ENCODE measurements at regions not wholly inside any gene's neighbourhood (a gene's known extent, or its start where the extent isn't known, plus 50 kb on each side); places are given as distances from the start of the nearest gene placed in this dataset.

DNA sequence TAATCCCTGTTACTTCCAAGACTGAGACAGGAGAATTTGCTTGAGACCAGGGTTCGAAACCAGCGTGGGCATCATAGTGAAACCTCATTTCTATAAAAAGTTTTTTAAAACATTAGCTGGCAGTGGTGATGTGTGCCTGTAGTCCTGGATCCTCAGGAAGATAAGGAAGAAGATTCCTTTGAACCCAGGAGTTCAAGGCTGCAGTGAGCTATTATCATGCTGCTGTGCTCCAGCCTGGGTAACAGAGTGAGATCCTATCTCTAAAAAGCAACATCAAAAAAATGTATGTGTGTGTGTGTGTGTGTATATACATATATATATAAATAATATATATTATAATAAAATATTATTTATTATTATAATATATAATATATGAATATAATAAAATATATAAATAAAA is 1417.6 kb upstream of the CDH2 start:
- CTCF ChIA-PET: interaction anchor here (0.7 kb wide), 1 partner anchor 285 kb away, joined by 4 read pairs; no protein-coding TSS in a partner anchor
- Histone ChIP-seq H3K9me3 (no peaks in the 10 kb centered on the region), H3K27ac (no peak overlapping the region), H3K4me3 (no peak overlapping the region), H3K4me2 (no peak overlapping the region), H3K4me1 (no peaks in the 10 kb centered on the region)
- no peak for ATAC-seq
- no peak for DNase-seq (ENCODE audit: low read depth in 1 of 2, low spot score in 1 of 2)
- no peak for FAIRE-seq
- WGBS (ENCODE audit: missing lambda C conversion rate): 32% methylated on average over 2 of the region's 2 CpGs
- TF ChIP-seq TFCP2L1 (CRISPR knock-in tag; IDR thresholded peaks at IDR 0.05) (no peak), EHMT2 (IDR thresholded peaks at IDR 0.05; ENCODE audit: low read depth) (no peak), RARB (CRISPR knock-in tag; IDR thresholded peaks at IDR 0.05) (no peak), KDM5A (IDR thresholded peaks at IDR 0.05) (no peak), MAZ (IDR thresholded peaks at IDR 0.05; ENCODE audit: borderline replicate concordance, low read depth, low read length) (no peak)
- TF ChIP-seq, protein P1, sequence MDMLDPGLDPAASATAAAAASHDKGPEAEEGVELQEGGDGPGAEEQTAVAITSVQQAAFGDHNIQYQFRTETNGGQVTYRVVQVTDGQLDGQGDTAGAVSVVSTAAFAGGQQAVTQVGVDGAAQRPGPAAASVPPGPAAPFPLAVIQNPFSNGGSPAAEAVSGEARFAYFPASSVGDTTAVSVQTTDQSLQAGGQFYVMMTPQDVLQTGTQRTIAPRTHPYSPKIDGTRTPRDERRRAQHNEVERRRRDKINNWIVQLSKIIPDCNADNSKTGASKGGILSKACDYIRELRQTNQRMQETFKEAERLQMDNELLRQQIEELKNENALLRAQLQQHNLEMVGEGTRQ (IDR thresholded peaks at IDR 0.05): no peak
- POLR2A ChIA-PET: no interaction called here

DNA sequence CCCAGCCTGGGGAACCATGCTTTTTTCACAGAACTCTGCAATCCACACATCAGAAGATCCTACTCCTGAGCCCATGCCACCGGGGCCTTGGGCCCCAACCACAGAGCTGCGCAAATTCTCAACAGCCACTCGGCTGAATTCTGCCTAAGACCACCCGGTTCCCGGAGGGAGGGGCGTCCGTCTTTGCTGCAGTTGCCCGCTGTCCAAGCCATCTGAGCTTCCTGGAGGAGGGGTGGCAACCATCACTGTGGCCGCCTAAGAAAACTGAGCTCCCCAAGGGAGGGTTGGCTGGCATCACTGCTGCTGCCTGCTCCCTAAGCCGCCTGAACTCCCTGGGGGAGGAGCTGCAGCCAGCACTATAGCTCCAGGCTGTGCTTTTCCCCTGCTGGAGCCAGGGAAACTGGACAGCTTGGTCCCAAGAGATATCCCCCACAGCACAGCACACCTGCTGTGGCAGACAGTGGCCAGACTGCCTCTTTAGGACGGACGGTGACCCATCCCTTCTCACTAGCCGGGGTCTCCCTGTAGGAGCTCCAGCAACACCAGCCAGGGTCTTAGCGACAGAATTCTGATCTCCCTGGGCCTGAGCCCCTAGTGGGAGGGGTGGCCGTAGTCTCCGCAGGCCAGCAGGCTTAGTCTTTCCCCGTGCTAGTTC is 1411.6 kb upstream of the CDH2 start:
- ChIA-PET POLR2A (no interaction called here), CTCF (no interaction called here)
- no peak for ATAC-seq
- H3K9me3 ChIP-seq: no peaks in the 10 kb centered on the region
- no peak overlapping the region for H3K27ac ChIP-seq
- no peak overlapping the region for H3K4me2 ChIP-seq
- 67% methylated on average over 4 of the region's 17 CpGs for WGBS (ENCODE audit: missing lambda C conversion rate)
- TF ChIP-seq CBX8 (IDR thresholded peaks at IDR 0.05): no peak
- no peak for TF ChIP-seq MAZ (IDR thresholded peaks at IDR 0.05; ENCODE audit: borderline replicate concordance, low read depth, low read length)
- no peak for TF ChIP-seq RAD21 (conservative IDR thresholded peaks at IDR 0.05 in 1 of 2, IDR thresholded peaks at IDR 0.05 in 1 of 2)
- TF ChIP-seq KDM1A (IDR thresholded peaks at IDR 0.05; ENCODE audit: low read depth): no peak
- no peak for TF ChIP-seq HOXA7 (CRISPR knock-in tag; IDR thresholded peaks at IDR 0.05)
- no peak for TF ChIP-seq FOSB (CRISPR knock-in tag; IDR thresholded peaks at IDR 0.05)
- TF ChIP-seq ZFP36 (IDR thresholded peaks at IDR 0.05; ENCODE audit: borderline replicate concordance, partially characterized antibody): no peak
- TF ChIP-seq ESRRA (IDR thresholded peaks at IDR 0.05; ENCODE audit: borderline replicate concordance, low read length): no peak
- no peak for TF ChIP-seq EP300 (IDR thresholded peaks at IDR 0.05)
- TF ChIP-seq HEYL (CRISPR knock-in tag; IDR thresholded peaks at IDR 0.05): no peak
- no peak for TF ChIP-seq FOSL2 (IDR thresholded peaks at IDR 0.05)
- TF ChIP-seq FOSL2 (CRISPR knock-in tag; IDR thresholded peaks at IDR 0.05): no peak
- no peak for TF ChIP-seq EHF (CRISPR knock-in tag; IDR thresholded peaks at IDR 0.05)
- no peak for TF ChIP-seq RCOR1 (IDR thresholded peaks at IDR 0.05; ENCODE audit: low read depth, low read length)
- TF ChIP-seq, protein P2, sequence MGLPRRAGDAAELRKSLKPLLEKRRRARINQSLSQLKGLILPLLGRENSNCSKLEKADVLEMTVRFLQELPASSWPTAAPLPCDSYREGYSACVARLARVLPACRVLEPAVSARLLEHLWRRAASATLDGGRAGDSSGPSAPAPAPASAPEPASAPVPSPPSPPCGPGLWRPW (IDR thresholded peaks at IDR 0.05): no peak
- no peak for TF ChIP-seq JUN (IDR thresholded peaks at IDR 0.05)
- DNase-seq (ENCODE audit: low read depth in 1 of 2, low spot score in 1 of 2): no peak
- FAIRE-seq: no peak
- H3K4me3 ChIP-seq: no peak overlapping the region
- no peaks in the 10 kb centered on the region for H3K4me1 ChIP-seq

DNA sequence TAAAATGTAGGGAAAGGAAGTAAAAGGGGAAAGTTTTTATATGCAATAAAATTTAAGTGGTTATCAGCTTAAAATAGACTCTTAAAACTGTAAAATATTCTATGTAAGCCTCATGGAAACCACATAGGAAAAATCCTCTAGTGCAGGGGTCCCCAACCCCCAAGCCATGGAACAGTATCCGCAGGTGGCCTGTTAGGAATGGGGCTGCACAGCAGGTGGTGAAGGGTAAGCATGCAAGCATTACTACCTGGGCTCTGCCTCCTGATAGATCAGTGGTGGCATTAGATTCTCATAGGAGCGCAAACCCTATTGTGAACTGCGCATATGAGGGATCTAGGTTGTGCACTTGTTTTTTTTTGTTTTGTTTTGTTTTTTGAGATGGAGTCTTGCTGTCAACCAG is 1409.3 kb upstream of the CDH2 start:
- Histone ChIP-seq H3K9me3 (no peaks in the 10 kb centered on the region), H3K4me2 (no peak overlapping the region), H3K4me1 (no peaks in the 10 kb centered on the region), H3K27ac (no peak overlapping the region), H3K4me3 (no peak overlapping the region)
- no peak for TF ChIP-seq GATA3 (IDR thresholded peaks at IDR 0.05; ENCODE audit: borderline replicate concordance)
- TF ChIP-seq HOXB13 (CRISPR knock-in tag; IDR thresholded peaks at IDR 0.05; ENCODE audit: low read depth): no peak
- TF ChIP-seq CHD4 (IDR thresholded peaks at IDR 0.05; ENCODE audit: borderline replicate concordance): no peak
- TF ChIP-seq RNF2 (IDR thresholded peaks at IDR 0.05; ENCODE audit: borderline replicate concordance, low read depth): no peak
- FAIRE-seq (no peak), ATAC-seq (no peak), DNase-seq (ENCODE audit: low read depth in 1 of 2, low spot score in 1 of 2) (no peak)
- POLR2A ChIA-PET: no interaction called here
- WGBS (ENCODE audit: missing lambda C conversion rate): 69% methylated on average over 3 of the region's 3 CpGs
- CTCF ChIA-PET: no interaction called here
